ENCODE measurements at regions not wholly inside any gene's neighbourhood (a gene's known extent, or its start where the extent isn't known, plus 50 kb on each side); places are given as distances from the start of the nearest gene placed in this dataset.

GRCh38 chr15:36390491-36390890, 188.9 kb upstream of the CDIN1 start:
- Histone ChIP-seq H3K4me1 (ENCODE audit: control insufficient read depth, insufficient read depth, low read length) (no peaks in the 10 kb centered on the region), H3K27ac (ENCODE audit: low read length) (no peak overlapping the region), H3K4me3 (ENCODE audit: low read depth in 2 of 2, low read length in 2 of 2) (no peak overlapping the region), H3K9me3 (ENCODE audit: control insufficient read depth, insufficient read depth, low read depth, low read length) (no peaks in the 10 kb centered on the region), H3K27me3 (ENCODE audit: control insufficient read depth, insufficient read depth, low read length) (no peaks in the 10 kb centered on the region), H3K36me3 (ENCODE audit: control insufficient read depth, insufficient read depth, low read length) (no peaks in the 10 kb centered on the region)
- intact Hi-C loops (cut with micrococcal nuclease; ENCODE audit: unreplicated experiment) (no loop called here), in situ Hi-C loops (cut with HindIII; ENCODE audit: low pct_unique_long_range_greater_than_20kb, low sequenced_read_pairs) (no loop called here)
- DNase-seq (ENCODE audit: low read depth, low spot score): no peak
- POLR2A ChIA-PET: no interaction called here
- no TSS peak for BruUV-seq (replicated peaks)
- CTCF ChIA-PET: no interaction called here
- TF ChIP-seq CTCF (IDR thresholded peaks at IDR 0.05) (no peak), REST (IDR thresholded peaks at IDR 0.05; ENCODE audit: insufficient read depth in 1 of 2, low read depth in 2 of 2, low read length in 1 of 2) (no peak), POLR2AphosphoS5 (IDR thresholded peaks at IDR 0.05; ENCODE audit: low read depth, low read length) (no peak), SIN3A (IDR thresholded peaks at IDR 0.05; ENCODE audit: borderline replicate concordance, insufficient read depth, low read depth, low read length) (no peak), TCF7L2 (IDR thresholded peaks at IDR 0.05; ENCODE audit: low read depth, low read length) (no peak)
- ATAC-seq: no peak

DNA sequence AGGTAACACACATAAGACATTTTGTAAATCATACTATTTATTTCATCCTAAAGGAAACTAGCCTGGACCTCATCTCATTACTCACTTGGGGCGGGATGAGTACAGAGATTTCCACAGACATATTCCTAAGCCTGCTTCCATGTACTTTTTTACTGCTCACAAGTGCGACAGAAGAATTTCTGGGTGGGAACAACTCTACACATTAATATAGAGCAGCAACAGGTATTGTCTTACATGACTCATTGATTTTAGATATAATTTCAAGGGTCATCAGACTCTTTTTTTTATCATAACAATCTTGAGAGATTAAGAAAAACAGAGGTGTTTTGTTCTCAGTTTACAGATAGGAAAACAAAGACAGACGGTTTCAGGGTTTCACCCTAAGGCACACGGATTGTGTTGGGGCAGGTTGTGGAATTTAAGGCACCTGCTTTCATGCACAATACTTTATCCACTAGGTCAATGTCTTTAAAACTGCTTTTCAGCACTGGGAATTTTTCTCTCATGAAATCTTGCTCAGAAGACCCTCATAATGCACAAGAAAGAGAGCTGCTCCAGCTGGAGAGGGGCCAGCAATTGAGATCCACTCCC, 186.7 kb upstream of the CDIN1 start:
- TF ChIP-seq TCF7L2 (IDR thresholded peaks at IDR 0.05; ENCODE audit: low read depth, low read length): no peak
- no peak for TF ChIP-seq REST (IDR thresholded peaks at IDR 0.05; ENCODE audit: insufficient read depth in 1 of 2, low read depth in 2 of 2, low read length in 1 of 2)
- TF ChIP-seq SIN3A (IDR thresholded peaks at IDR 0.05; ENCODE audit: borderline replicate concordance, insufficient read depth, low read depth, low read length): no peak
- no peak for TF ChIP-seq CTCF (IDR thresholded peaks at IDR 0.05)
- no peak for TF ChIP-seq POLR2AphosphoS5 (IDR thresholded peaks at IDR 0.05; ENCODE audit: low read depth, low read length)
- Histone ChIP-seq H3K4me3 (ENCODE audit: low read depth in 2 of 2, low read length in 2 of 2) (no peak overlapping the region), H3K9me3 (ENCODE audit: control insufficient read depth, insufficient read depth, low read depth, low read length) (no peaks in the 10 kb centered on the region), H3K27ac (ENCODE audit: low read length) (no peak overlapping the region), H3K27me3 (ENCODE audit: control insufficient read depth, insufficient read depth, low read length) (no peaks in the 10 kb centered on the region), H3K4me1 (ENCODE audit: control insufficient read depth, insufficient read depth, low read length) (no peaks in the 10 kb centered on the region), H3K36me3 (ENCODE audit: control insufficient read depth, insufficient read depth, low read length) (no peaks in the 10 kb centered on the region)
- in situ Hi-C loops (cut with HindIII; ENCODE audit: low pct_unique_long_range_greater_than_20kb, low sequenced_read_pairs) (no loop called here), intact Hi-C loops (cut with micrococcal nuclease; ENCODE audit: unreplicated experiment) (no loop called here)
- DNase-seq (ENCODE audit: low read depth, low spot score) (no peak), ATAC-seq (no peak)
- CTCF ChIA-PET: no interaction called here
- POLR2A ChIA-PET: no interaction called here
- no TSS peak for BruUV-seq (replicated peaks)

Data from Panc1 (cell line).